Mucosa of gallbladder (tissue), 1 donor: ENCODE measurements at regions not wholly inside any gene's neighbourhood (a gene's known extent, or its start where the extent isn't known, plus 50 kb on each side); places are given as distances from the start of the nearest gene placed in this dataset.
"Not testable (repeated sequence)": the region's sequence is repeated elsewhere in the genome, so short reads cannot be mapped to it uniquely, and the experiment has no call there.

ENCODE experiments used
- DNase-seq: peaks from one replicate; pipeline ENCODE4 v3.0.0-alpha.2; 2020; ENCODE audit warnings: low spot score
- donor health status: DM: no; HTN: no; CAD: no.

DNA sequence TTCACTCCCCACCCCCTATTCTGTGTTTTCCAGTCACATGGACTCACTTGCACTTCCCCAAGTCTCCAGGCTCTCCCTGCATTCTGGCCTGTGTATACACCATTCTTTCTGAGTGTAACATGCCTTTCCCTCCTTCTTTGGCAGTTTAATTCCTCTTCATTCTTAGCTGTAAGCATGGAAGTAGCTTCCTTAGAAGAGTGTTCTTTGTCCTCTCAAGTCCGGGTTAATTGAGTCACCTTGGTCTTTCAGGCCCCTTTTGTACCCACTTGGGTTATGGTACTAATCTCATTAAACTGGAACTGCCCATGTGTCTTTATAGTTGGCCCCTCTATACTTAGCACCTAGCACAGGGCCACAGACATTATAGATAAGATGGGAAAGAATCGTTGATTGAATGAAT lies 525.3 kb upstream of the ADGRL4 start:
- DNase-seq = no peak

DNA sequence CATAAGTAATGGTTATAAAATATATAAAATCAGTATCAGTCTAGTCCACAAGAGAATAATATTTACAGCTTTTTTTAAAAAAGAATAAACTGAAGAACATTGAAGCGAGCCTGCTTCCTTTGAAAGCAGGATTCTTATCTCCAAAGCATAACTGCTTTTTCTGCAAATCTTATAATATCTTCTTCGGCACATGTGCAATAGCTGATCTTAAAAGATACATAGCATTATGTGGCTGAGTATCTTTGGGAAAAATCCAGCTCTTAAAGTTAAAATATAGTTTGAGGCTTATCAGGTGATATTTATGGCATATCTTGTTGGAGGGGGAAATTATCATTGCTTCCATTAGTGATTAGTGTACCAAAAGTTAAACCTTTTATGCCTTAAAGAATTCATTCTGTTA lies 523.9 kb upstream of the ADGRL4 start:
- DNase-seq = no peak

DNA sequence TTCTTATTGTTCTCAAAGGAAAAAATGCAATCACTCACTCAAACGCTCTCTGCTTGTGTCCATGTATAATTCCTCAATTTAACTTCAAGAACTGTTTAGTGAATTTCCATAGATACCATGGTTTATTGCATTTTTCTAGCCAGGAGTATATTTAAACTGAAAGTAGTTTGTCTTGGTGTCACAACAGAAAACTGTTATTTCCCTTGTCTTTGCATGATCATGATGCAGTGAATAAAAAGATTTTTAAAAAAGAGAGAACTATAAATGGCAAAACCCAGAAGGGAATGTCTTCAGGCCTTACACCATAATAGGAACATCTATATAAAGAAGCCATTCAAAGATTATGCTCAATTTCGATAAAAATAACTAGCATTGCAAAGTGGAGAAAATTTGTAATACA lies 523.5 kb upstream of the ADGRL4 start:
- no peak for DNase-seq

DNA sequence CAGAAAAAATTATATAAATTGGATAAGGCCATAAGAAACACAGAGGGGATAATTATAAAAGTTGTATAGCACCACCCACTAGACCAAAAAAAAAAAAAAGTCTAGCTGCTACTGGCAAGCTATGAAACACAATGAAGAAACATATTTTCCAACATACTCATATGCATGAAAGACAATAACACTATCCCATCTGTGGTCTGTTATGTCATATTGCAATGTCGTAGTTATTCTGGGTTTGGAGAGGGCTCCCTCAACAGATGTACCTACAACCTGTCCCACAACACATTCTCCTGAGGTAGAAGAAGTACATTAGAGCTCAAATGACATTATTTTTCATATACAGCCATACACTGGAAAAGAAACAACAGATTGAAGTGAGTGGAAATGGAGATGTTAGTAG lies 517.6 kb upstream of the ADGRL4 start:
- DNase-seq = no peak

DNA sequence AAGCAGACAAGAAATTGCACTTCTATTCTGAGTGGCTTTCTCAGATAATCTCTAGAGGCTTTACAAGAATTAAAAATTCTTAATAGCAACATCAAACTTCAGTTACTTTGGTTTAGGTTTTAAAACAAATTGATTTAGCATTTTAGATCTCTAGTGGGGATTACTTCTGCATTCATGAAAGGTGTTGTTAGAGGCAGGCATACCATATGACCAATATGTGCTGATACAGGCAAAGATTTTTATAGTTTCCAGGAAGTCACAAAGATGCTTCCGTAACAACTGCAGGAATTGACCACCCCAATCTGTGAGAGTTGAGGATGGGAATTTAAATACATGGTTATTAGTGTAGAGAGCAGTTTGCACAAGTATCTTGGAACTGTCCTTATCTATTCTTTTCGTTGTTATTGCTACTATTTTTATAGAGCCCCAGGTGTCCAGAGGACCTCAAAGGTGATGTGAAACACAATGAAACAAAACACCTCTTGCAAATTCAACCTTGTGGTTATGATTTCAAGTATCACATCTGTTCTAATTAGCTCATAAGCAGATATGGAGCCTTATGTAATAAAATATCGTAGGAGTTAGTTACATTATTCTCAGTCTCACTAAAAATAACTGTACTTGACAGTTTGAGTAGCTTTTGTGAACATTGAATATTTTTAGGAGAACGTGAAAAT lies 512.7 kb upstream of the ADGRL4 start:
- no peak for DNase-seq

DNA sequence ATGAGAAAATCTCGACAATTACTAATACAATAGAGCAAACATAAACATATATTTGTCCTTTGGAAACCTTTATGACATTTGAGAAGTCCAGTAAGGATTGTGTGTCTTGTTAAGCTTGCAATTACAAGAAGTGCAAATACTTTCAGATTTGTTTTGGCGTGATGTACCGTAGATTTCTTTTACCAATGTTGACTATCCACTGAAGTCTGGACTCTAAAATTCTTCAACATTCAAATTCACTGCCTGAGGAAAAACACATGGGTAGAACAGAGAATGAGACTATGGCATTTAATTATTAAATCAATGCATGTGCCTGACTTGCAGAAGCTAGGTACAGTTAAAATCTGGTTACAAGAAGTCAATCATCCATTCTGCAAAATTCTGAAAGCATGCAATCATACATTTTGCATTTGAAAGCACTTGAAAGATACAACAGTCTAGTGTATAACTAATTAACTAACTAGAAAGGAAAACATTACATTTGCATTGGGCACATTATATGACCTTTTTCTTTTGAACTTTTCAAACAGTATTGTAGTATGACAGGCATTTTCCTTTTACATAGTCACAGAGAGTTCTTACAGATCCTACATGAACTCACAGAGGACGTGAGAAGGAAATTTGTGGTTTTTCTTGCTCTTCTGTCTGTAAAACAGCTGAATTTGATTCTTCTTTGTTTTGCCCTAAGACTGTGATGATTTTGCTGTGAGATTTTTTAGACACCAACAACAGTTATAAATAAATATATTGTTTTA lies 511.1 kb upstream of the ADGRL4 start:
- DNase-seq = no peak

DNA sequence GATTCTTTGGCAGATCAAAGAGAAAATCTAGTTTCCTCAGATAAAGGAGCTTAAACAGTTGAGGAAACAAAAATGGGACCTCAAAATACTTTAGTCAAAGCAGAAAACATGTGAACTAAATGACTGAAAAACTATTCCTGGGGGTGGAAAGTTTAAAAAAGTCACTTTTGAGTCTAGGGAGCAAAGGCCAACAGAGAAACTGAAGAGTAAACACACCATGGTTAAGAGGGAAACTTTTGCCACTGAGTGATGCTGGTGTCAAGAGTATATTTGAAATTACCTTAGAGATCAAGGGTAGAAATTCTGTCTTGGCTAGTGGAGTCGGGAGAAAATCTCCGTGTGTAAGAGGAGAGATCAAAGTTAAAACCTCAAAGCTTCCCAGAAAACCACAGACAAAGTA lies 501.2 kb upstream of the ADGRL4 start:
- DNase-seq = no peak

DNA sequence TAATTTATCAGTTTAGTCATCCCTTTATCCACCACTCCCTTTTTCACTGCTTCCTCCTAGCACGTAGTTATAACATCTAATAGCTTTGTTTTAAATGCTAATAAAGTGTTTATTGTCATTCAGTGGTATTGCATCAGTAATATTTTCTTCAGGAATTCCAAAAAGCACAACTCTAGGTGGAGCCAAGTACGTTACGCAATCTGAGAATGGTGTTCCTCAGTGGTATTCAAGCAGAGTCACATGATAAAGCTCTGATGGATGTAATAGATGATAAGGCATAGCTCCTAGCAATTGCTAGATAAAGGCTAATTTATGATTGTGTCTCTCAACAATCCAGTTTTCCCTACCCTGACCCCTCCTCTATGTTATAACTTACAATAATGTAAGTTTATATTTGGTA lies 494.6 kb upstream of the ADGRL4 start:
- no peak for DNase-seq

DNA sequence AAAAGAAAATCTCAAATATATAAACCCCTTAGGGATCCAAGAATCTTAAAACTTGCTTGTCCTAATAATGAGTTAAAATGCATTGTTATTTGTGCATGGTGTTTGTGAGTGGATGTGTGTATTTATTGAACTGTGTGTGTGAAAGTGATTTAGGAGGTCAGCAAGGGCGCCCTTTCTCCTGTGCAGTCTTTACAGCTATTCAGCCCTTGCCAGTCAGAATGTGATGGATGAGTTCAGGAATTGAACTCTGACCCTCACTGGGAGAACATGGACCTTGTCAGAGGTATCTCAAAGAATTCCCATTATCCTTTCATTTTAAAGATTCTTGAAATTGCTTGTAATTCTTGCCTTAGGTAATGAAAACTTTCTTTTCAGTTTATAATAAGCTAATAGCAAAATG lies 493.0 kb upstream of the ADGRL4 start:
- DNase-seq = no peak

DNA sequence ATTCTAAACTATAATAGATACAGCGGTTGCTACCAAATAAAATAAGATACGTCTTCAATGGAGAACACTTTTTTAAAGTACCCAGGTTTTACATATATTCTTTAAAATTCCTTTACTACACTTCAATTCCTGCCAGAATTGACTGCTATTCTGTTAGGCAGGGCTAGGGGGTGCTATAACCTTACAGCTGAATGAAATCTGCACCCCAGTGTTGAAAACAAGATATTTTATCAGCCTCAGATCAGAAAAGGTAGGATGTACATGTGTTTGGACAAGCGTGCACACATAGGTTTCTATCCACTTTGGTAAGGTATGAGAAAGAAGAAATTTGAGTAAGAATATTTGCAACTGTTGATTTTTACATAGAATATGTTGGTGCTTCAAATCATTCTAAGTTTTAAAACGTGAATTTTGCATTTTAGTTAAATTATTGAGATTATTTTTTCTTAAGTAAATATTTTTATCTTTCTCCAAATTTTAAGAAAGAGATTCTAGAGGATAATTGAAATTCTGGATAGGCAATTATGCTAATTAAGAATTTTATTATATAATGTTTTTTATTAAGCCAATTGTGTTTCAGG lies 490.8 kb upstream of the ADGRL4 start:
- no peak for DNase-seq

DNA sequence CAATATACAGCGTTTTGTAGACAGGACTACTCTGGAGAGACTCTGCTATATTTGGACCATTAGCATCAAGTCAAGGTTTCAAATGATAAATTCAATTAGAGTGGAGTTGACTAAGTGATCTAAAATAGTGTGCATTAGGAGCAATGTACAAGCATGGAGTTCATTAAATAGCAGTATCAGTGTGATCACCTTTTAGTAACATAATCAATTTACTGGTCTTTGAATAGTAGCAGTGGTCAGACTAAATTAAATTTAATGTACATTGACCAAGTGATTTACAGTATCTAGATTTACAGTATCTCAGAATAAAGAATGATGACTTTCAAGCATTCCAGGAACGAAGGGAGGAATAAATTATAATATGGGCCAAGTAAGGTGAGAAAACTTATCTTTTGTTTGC lies 489.6 kb upstream of the ADGRL4 start:
- no peak for DNase-seq

DNA sequence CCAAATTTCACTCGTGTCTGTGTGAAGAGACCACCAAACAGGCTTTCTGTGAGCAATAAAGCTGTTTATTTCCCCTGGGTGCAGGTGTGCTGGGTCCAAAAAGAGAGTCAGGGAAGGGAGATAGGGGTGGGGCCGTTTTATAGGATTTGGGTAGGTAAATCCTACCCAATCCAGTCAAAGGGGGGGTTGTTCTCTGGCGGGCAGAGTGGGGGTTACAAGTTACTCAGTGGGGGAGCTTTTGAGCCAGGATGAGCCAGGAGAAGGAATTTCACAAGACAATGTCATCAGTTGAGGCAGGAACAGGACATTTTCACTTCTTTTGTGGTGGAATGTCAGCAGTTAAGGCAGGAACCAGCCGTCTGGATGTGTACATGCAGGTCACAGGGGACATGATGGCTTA lies 487.2 kb upstream of the ADGRL4 start:
- DNase-seq = not testable (repeated sequence)

DNA sequence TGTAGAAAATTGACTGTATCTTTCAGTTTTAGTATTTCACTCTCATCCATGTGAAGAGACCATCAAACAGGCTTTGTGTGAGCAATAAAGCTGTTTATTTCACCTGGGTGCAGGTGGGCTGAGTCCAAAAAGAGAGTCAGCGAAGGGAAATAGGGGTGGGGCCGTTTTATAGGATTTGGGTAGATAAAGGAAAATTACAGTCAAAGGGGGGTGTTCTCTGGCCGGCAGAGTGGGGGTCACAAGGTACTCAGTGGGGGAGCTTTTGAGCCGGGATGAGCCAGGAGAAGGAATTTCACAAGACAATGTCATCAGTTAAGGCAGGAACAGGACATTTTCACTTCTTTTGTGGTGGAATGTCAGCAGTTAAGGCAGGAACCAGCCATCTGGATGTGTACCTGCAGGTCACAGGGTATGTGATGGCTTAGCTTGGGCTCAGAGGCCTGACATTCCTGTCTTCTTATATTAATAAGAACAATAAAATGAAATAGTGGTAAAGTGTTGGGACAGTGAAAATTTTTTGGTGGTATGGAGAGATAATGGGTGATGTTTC lies 482.1 kb upstream of the ADGRL4 start:
- DNase-seq = not testable (repeated sequence)

DNA sequence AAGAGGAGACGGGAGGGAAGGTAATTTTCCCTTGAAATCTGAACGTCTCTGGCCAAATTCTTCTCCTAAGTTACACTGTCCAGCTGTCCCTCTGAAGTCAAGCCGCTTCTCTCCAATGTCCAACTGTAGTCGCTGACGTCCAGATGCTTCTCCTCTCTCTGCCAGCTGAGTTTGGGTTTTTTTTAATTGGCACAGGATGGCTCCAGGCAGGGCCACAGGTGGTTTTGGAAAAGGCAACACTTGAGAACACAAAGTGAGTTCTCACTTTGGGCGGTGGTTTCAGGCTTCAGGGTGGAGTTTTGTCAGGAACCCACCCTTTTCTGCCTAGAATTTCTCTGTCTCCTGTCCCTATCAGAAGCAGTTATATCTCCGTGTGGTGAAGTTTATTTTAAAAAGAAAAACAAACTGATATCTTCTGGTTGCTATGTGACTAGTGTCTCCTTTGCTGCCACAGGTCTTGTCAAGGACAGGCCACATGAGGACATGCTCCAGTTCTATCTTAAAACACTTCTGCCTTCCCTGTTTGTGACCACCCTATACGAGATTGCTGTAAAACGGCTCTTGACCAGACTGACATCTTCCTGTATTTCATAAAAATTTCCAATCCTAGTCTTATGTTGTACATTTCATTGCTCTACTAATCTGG lies 472.3 kb upstream of the ADGRL4 start:
- no peak for DNase-seq

DNA sequence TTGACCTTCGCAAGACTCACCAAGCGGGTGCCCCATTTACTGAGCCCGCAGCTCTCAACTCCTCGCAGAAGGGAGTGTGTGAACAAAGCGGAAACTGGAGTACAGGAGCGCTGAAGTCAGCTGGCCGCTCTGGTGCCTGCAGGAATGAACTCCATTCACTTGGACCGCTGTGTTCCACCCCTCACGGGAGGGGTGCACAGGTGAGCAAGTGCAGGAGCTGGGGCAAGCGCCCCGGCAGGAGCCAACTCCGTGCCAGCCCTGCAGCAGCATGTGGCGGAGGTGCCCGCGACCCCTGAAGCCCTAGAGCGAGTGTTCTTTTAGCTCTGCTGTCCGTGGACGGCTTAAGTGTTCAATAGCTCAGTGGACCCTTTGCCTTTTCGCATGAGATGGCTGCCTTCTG lies 471.6 kb upstream of the ADGRL4 start:
- no peak for DNase-seq

DNA sequence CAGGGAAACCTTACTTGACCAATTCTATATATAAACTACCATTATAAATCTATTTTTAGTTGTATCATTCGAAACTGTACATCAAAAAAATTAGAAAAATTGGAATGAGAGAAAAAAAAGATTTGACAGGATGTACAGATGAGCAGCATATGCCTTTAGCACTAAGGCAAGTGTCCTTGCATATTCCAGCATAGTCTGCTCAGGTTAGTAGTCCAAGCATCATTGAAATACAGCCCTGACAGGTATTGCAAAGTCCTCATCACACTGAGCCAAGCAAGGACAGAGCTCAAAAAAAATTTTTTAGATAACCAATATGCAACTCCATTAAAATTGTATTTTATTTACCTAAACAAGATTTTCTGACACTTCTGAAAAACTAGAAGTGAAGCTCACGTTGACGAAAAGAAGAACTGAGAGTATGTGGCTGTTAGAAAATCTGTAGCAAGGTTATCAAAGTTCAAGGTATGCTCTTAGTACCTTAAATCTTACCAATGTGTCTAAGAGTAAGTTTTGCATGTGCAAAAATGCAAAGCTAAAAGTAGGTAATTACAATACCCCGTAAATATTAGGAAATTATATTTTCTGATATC lies 465.6 kb upstream of the ADGRL4 start:
- no peak for DNase-seq

DNA sequence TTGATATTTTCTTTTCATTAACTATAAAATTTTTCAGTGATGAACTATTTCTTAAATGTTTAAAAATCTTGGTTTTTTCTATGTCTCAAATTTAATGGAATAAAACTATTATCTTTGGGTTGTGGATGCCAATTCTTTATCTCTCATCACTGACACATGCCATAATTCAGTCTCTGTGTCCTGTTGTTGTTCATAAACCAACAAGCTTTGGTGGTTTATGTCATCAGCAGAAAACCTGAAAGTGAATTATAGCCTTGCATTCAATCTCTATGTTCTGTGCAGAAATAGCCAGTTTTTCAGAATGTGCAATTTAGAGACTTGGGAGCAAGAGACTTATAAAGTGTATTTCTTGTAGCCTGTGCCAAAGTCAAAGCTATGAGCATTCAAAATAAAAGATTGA lies 462.6 kb upstream of the ADGRL4 start:
- no peak for DNase-seq

DNA sequence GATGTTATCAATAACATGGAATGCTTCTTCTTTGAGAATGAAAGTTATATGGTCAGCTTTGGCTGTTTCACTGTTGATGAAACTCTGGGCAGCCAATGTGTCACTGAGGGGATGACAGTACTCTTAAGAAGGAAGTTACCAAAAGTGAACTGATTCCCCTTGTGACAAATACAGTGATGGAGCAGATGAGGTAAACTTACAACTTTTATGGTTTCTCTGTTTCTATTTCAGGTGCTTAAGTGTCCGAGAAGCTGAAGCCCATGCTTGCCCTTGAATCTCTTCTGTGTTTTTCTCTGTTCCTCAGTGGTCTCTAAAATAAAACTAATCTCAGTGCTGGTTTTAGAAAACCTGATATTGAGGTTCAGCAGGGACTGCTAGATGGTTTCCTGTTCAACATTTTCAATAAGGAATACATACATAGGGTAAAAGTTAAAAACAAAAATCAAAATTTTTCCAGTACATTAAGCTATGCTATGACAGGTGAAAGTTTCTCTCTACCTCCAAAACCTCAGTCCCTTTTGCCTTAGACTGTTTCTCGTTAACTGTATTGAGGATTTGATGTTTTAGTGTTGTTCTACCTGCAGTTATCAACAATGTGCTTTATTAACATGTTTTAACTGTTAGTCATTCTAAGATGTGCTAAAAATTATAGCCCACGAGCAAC lies 454.4 kb upstream of the ADGRL4 start:
- no peak for DNase-seq

DNA sequence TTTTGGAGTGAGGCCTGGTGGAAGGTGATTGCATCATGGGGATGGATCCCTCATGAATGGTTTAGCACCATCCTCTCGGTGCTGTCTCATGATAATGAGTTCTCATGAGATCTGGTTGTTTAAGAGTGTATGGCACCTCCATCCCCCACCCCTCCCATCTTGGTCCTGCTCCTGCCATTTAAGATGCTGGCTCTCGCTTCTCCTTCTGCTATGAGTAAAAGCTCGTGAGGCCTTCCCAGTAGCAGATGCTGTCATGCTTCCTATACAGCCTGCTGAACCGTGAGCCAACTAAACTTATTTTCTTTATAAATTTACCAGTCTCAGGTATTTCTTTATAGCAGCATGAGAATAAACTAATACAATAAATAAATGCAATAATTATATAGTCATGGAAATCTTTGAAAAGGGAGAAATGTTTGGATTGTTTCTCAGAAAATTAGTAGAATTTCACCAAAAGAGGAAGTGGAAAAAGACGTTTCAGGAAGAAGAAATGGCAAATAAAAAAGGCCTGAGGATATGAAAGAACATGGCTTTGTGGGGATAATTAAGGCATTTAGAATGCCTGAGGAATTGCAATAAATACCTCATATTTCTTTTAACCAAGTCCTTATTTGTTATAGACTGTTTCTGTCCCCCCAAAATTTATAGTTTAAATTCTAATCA lies 451.2 kb upstream of the ADGRL4 start:
- no peak for DNase-seq

DNA sequence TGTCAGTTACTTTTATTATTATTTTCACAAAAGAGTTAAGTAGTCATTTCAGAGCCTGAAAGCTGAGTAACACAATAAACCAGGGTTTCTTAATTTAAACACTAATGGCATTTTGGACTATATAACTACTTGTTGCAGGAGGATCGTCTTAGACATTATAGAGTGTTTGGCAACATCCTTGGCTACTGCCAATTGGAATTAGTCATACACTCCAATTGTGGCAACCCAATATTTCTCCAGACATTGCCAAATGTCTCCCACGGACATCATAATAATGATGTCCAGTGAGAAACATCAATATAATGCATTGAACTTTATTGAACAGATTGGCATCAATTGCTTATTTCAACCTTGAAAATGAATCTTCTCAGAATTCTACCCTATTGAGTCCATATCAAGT lies 441.9 kb upstream of the ADGRL4 start:
- DNase-seq = no peak

DNA sequence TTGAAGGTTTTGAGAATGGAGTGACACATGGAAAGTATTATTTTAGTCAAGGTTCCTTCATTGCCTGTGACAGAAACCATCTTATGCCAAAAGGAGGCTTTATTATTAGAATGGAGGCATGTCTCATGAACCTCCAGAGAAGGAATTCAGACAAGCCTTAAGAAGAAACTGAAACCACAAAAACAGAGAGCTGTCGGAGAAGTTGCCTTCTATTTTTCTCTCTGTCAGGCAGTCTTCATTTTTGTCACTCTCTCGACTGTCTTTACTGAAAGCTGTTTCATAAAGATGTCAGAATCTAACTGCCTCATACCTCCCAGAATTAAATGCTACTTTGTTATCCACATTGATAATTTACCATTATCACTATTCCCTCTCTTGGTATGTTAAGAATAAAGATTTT lies 434.7 kb upstream of the ADGRL4 start:
- no peak for DNase-seq
